Tibial nerve (tissue), 4 donors: ENCODE measurements at regions not wholly inside any gene's neighbourhood (a gene's known extent, or its start where the extent isn't known, plus 50 kb on each side); places are given as distances from the start of the nearest gene placed in this dataset.

Experiments
- DNase-seq, 2 donors: peaks; one replicate each; pipeline ENCODE4 v3.0.0-alpha.2; 2019; ENCODE audit warnings: low spot score in 2 of 2
- H3K27ac ChIP-seq, 4 donors: fragments of 200-600 bp; sonication (generic) in 3 of 4; one replicate each; pipeline ENCODE4 v1.5.1; 2017 to 2019; ENCODE audit warnings: mild to moderate bottlenecking in 1 of 4
- H3K27me3 ChIP-seq, 2 donors: fragments of 200-600 bp; sonication (generic) in 1 of 2; one replicate each; pipeline versions ENCODE4 v1.5.1 to v1.6.0; 2017 to 2019
- H3K36me3 ChIP-seq, 3 donors: fragments of 200-600 bp; sonication (generic); one replicate each; pipeline ENCODE4 v1.5.1; 2018 to 2019
- H3K4me1 ChIP-seq, 4 donors: fragments of 200-600 bp; sonication (generic) in 3 of 4; one replicate each; pipeline ENCODE4 v1.5.1; 2017 to 2019
- H3K4me3 ChIP-seq, 4 donors: fragments of 200-600 bp; sonication (generic) in 3 of 4; one replicate each; pipeline ENCODE4 v1.5.1; 2017 to 2019; ENCODE audit warnings: mild to moderate bottlenecking in 1 of 4, moderate library complexity in 1 of 4
- H3K9me3 ChIP-seq, 4 donors: fragments of 200-600 bp; sonication (generic) in 3 of 4; one replicate each; pipeline ENCODE4 v1.5.1; 2017 to 2019
- CTCF ChIP-seq, 5 experiments: fragments of 200-600 bp in 3 of 5; fragments of 450-650 bp in 2 of 5; sonication (generic) in 3 of 5; IDR thresholded peaks; one replicate each; pipeline ENCODE4 v1.5.1; 2016 to 2019; ENCODE audit warnings: antibody characterized with exemption in 5 of 5, mild to moderate bottlenecking in 3 of 5, moderate library complexity in 2 of 5
- EP300 ChIP-seq, 2 donors: sonication (generic); formaldehyde crosslinking; IDR thresholded peaks; one replicate each; pipeline ENCODE4 v1.6.1; 2017; ENCODE audit warnings: antibody characterized with exemption in 2 of 2, mild to moderate bottlenecking in 1 of 2
- POLR2A ChIP-seq, 2 donors: fragments of 450-650 bp; IDR thresholded peaks; one replicate each; pipeline ENCODE4 v1.6.1; 2017; ENCODE audit warnings: antibody characterized with exemption in 2 of 2, mild to moderate bottlenecking in 2 of 2, moderate library complexity in 2 of 2
- WGBS, 2 donors: methylation state at CpG; one replicate each; pipeline ENCODE4 v1.1.5; 2018; 5-methylcytosine and 5-hydroxymethylcytosine counted together

GRCh38 chr10:61299841-61300240 is 153.3 kb downstream of the TMEM26 start:
- H3K9me3 ChIP-seq, result peaks cover 0 to 15% (median 0%) of the 10 kb centered on the region in 4 donors
- peaks cover 0 to 7% (median 0%) of the 10 kb centered on the region in 4 donors for H3K4me1 ChIP-seq
- no peak for DNase-seq
- H3K27ac ChIP-seq, result no peak overlapping the region
- H3K4me3 ChIP-seq, result no peak overlapping the region
- H3K36me3 ChIP-seq, result no peaks in the 10 kb centered on the region
- TF ChIP-seq CTCF (IDR thresholded peaks at IDR 0.05) (no peak), POLR2A (IDR thresholded peaks at IDR 0.05) (no peak), EP300 (IDR thresholded peaks at IDR 0.05) (no peak)
- H3K27me3 ChIP-seq, result no peaks in the 10 kb centered on the region
- 73 to 76% methylated on average over 3 of the region's 3 CpGs for WGBS, 2 donors

- Histone ChIP-seq H3K36me3 (no peaks in the 10 kb centered on the region), H3K27ac (no peak overlapping the region), H3K4me1 (peaks cover 0 to 7% (median 3%) of the 10 kb centered on the region in 4 donors), H3K4me3 (no peak overlapping the region), H3K9me3 (peaks cover 0 to 15% (median 0%) of the 10 kb centered on the region in 4 donors), H3K27me3 (no peaks in the 10 kb centered on the region)
- WGBS, 2 donors, result 97 to 100% methylated on average over 2 of the region's 2 CpGs
- DNase-seq, result no peak
- no peak for TF ChIP-seq EP300 (IDR thresholded peaks at IDR 0.05)
- TF ChIP-seq POLR2A (IDR thresholded peaks at IDR 0.05), result no peak
- TF ChIP-seq CTCF (IDR thresholded peaks at IDR 0.05), result no peak
These were observed 154.0 kb downstream of the TMEM26 start for GRCh38 chr10:61299156-61299555.

GRCh38 chr10:61298194-61298593 is 155.0 kb downstream of the TMEM26 start:
- 93% methylated on average over 3 of the region's 3 CpGs for WGBS, 2 donors
- peaks cover 0 to 7% (median 3%) of the 10 kb centered on the region in 4 donors for H3K4me1 ChIP-seq

GRCh38 chr10:61296161-61296560 is 157.0 kb downstream of the TMEM26 start:
- Histone ChIP-seq H3K27ac (no peak overlapping the region), H3K36me3 (no peaks in the 10 kb centered on the region), H3K9me3 (peaks cover 0 to 15% (median 0%) of the 10 kb centered on the region in 4 donors), H3K4me3 (no peak overlapping the region), H3K4me1 (peaks cover 0 to 7% (median 0%) of the 10 kb centered on the region in 4 donors), H3K27me3 (no peaks in the 10 kb centered on the region)
- no peak for TF ChIP-seq CTCF (IDR thresholded peaks at IDR 0.05)
- DNase-seq, result no peak

More at GRCh38 chr10:61298194-61298593, 155.0 kb downstream of the TMEM26 start:
- Histone ChIP-seq H3K9me3 (peaks cover 0 to 15% (median 0%) of the 10 kb centered on the region in 4 donors), H3K4me3 (no peak overlapping the region), H3K36me3 (no peaks in the 10 kb centered on the region), H3K27me3 (no peaks in the 10 kb centered on the region), H3K27ac (no peak overlapping the region)
- no peak for DNase-seq
- no peak for TF ChIP-seq EP300 (IDR thresholded peaks at IDR 0.05)
- TF ChIP-seq POLR2A (IDR thresholded peaks at IDR 0.05), result no peak
- TF ChIP-seq CTCF (IDR thresholded peaks at IDR 0.05), result no peak

- WGBS, 2 donors, result 82 to 85% methylated on average over 6 of the region's 6 CpGs
- no peak overlapping the region for H3K27ac ChIP-seq
- H3K4me1 ChIP-seq, result peaks cover 0 to 7% (median 0%) of the 10 kb centered on the region in 4 donors
- DNase-seq, result no peak
- no peaks in the 10 kb centered on the region for H3K27me3 ChIP-seq
- no peak for TF ChIP-seq POLR2A (IDR thresholded peaks at IDR 0.05)
- TF ChIP-seq EP300 (IDR thresholded peaks at IDR 0.05), result no peak
- no peak for TF ChIP-seq CTCF (IDR thresholded peaks at IDR 0.05)
- no peak overlapping the region for H3K4me3 ChIP-seq
- H3K9me3 ChIP-seq, result peaks cover 0 to 15% (median 0%) of the 10 kb centered on the region in 4 donors
- no peaks in the 10 kb centered on the region for H3K36me3 ChIP-seq
These were observed 159.1 kb downstream of the TMEM26 start for GRCh38 chr10:61294131-61294530.
